SHP77 (cell line): ENCODE measurements at regions not wholly inside any gene's neighbourhood (a gene's known extent, or its start where the extent isn't known, plus 50 kb on each side); places are given as distances from the start of the nearest gene placed in this dataset.
"Not testable (repeated sequence)": the region's sequence is repeated elsewhere in the genome, so short reads cannot be mapped to it uniquely, and the experiment has no call there.

Experiments
- DNase-seq, 2 experiments: peaks; one replicate each; lab custom pipeline; 2025; lab: John Stamatoyannopoulos, UW

DNA sequence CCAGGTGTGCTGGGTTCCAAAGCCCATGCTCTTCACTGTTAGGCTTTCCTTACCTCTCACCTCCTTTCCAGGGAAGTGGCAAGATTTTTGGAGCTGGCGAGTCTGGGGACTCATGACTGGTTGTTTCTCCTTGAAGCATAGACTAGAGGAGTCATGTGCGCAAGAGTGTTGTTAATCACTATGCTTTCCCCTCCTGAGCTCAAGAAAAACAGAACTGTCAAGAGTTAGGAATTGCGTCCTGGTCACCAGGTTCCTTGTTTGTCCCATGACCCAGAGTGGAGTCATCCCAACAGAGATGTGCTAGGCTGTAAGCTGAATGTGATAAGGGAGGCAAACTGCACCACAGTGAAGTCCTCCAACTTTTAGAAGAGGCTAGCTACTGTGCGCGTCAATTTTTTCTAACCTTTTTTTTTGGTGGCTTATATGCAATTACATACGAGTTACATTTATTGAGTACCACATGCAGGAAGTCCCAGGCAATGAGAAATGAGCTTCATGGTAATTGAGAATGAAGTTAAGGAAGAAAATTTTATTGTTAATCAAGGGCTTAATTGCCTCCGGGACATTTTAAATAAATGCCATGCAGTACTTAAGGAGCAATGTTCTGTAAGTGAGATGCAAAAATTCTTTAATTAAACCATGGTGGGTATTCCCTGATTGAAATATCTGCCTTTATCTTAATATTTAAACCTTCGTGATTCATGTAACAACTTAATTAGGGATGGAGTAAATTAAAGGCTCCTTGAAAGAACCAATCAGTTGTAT lies 233.9 kb downstream of the ZIC5 start:
- no peak for DNase-seq

DNA sequence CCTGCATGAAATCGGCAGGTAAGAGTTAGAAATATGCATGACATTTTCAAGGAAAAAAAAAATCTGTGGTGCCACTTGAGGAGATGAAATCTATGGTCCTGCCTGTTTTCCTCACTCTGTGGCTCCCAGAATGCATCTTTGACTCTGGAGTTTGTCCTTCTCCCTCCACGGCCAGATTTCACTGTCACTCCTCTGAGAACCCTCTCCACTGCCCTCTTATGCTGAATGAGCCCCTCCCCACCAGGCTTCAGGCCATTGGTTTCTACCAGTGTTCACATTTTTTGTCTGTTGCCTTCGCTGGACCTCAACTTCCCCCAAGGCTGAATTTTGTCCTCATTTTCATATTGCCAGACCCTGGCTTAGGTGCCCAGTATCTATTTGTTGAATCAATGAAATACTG lies 235.0 kb downstream of the ZIC5 start:
- no peak for DNase-seq

GRCh38 chr13:99734013-99734693 lies 232.9 kb downstream of the TM9SF2 start:
- no peak for DNase-seq

DNA sequence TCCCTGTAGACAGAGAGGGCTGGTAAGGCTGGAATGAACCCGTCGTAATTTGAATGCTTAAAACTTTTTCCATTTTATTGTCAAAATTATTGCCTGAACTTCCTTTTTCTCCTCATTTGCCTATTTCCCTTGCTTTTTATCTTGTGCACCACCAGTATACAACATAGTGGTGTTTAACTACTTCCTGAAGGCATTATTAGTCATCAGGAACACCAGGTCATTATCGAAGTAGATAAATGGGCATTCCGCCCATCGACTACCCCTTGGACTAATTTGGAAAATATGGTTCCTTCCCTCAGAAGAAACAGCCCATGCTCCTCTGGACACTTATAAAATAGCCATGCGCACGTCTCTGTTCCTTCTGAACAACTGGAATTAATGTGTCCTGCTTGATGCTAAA lies 232.1 kb downstream of the TM9SF2 start:
- DNase-seq: no peak

DNA sequence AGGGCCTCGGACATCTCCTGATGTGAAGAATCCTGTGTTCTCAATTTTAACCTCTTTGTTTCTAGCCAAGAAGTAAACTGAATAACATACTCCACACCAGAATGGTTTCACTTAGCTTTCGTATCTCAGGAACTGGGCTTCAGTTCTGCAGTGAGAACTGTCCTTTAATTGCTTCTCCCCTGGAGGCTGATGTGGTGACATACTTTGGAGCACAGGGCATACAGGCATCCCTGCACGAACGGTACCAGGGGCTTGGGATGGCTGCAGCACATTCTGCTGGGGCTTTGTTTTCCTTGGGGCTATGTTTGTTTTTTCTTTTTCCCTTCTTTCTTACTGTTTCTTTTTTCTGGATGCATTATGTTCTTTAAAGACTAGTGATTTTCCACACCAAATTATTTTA lies 230.5 kb downstream of the TM9SF2 start:
- no peak for DNase-seq

- DNase-seq: no peak
Observed at GRCh38 chr13:99730403-99730802, 229.1 kb downstream of the TM9SF2 start.

GRCh38 chr13:99729745-99730144 lies 228.5 kb downstream of the TM9SF2 start:
- no peak for DNase-seq

DNA sequence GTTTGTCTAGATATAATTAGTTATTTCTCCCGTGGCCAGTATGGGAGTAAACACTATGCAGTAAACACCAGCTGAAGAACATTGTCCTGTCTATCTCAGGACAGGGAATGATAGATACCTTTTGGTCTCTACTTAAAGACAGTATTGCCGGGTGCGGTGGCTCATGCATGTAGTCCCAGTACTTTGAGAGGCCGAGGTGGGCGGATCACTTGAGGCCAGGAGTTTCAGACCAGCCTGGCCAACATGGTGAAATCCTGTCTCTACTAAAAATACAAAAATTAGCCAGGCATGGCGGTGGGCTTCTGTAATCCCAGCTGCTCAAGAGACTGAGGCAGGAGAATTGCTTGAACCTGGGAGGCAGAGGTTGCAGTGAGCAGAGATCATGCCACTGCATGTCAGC lies 226.4 kb downstream of the TM9SF2 start:
- DNase-seq: not testable (repeated sequence)

DNA sequence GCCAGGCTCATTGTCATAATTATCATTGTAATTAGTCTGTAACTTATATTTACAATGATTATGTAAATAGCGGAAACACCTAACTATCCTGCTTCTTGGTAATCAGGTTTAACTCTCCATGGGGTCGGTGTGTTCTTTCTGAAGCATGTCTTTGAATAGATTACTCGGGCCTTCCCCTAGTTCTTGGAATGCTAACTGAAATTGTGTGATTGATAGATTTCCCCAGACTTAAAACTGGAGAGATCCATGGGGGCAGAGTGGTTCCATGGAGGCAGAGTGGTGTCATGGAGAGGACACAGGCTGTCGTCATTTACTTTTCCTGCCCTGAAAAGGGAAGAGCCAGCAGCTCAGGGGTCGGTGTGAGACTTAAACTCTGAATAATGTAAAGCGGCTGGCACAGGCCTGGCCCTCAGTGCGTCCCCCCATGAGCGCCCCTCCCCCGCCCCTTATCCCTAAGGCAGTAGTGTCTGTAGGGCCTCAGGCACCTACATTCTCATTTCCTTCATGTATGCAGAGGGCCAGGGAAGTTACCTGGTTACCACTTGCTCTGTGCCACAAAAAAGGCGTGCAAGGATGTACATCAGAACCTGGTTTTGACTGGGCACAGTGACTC lies 225.1 kb downstream of the TM9SF2 start:
- no peak for DNase-seq

GRCh38 chr13:99725644-99726043 lies 224.4 kb downstream of the TM9SF2 start:
- no peak for DNase-seq

DNA sequence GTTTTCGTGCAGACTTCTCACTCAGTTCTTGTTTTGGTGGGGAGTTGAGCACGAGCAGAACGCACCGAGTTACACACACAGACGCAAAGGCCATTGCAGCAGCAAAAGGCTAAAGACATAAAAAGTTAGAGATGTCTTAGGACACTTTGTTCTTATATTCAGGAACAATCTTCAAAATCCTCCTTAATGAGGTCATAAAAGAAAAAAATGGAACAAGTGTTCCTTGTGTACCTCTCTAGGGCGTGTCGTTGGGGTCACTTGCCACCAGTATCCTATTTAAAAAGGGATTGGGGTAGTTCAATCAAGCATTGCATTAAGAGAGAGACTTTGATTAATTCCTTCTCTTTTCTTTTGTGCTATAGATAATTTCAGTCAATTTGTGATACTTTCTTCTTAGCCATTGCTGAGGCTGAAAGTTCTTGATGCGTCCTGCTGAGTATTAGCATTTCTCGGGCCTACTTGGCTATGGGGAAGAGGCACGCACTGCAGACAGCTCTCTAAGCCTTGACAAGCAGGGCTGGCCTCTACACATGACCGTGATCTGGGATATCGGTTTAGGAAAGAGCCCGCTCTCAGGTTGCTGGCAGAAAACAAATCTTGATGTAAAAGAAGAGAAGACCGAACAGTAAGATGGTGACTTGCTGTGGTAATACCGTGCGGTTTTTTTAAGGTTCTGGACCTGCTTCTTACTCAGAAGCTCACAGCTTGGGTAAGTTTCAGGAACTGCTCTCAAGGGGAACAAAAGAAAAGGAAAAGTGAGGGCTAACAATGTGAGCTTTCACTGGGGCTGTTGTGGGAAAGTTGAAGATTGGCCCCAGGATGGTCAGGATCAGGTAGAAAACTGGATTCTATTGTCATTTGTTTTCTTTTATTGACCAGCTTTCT lies 223.6 kb downstream of the TM9SF2 start:
- no peak for DNase-seq

- no peak for DNase-seq
Observed at GRCh38 chr13:99723878-99724277, 222.6 kb downstream of the TM9SF2 start.

DNA sequence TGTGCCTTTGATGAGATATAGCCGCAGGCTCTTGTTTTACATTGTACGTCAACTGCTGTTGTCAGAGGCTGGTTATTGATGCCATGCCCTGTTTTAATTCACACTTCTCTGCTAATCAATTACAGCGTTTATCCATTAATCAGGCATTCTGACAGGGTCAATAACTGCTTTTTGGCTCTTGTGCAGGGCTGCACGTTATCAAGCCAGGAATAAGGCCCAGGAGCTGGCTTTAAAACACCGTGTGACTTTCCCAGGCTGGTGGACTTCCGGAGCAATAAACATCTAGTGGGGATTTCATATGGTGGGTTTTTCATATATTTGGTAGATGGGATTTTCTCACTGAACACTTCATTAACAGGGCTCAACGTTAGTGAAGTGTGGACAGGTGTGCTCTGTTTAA lies 221.7 kb downstream of the TM9SF2 start:
- DNase-seq: no peak

GRCh38 chr13:99722338-99722818 lies 221.1 kb downstream of the TM9SF2 start:
- DNase-seq: no peak

DNA sequence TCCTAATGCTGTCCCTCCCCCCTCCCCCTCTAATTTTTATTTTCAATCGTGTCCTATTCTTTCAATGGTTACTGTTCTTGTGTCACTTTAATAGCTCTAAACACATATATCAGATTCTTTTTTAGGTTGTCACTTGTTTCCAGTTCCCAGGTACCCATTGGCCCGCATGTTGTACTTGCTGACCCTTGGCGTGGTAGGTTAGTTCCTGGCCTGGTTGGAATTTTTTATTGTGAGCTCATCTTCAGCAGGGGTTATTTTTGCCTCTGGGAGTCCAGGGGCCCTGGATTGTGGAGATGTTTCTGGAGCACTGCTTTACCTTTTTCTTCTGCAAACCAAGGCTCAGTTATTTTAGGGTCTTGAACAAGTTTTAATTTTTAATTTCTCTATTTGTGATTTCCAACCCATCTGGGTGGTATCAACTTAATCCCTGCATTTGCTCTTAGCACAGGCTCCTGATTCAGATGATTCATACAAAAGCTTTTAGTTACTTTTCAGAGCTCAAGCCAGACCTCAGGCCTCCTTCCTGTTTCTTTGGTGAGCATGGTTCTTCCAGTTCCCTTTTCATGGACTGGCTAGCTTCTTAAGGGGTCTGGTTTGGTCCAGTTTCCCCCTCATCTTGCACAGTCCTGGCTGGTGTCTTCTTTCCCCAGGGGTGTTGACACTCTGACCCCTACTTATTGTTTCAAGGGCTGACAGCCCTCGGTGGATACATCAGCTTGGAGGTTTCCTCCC lies 220.5 kb downstream of the TM9SF2 start:
- no peak for DNase-seq

DNA sequence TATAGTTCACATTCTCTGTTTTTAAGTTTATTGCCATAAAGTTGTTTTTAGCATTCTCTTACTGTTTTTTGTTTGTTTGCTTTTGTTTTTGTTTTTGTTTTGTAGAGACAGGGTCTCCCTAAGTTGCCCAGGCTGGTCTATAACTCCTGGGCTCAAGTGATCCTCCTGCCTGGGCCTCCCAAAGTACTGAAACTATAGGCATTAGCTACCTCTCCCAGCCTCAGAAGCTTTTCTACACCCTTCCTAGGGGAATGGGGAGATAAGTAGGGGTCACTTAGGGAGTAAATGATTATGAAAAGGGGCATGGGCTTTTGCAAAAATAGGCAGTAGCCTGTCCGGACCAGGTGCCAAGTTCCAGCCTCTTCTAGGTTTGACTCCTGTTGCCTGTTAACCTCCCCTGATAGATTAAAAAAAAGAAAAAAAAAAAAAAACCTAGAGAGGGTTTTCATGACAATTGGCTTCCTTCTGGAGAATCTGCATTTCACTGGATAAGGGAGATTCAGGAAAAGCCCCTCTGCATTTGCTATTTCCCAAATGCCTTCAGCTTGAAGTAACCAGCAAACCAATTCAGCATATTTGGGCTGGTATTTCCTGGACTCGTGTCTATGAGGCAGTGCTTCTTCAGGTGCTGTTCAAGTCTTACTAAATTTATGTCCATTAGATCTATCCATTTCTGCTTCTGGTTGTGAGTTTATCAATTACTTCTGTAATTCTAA lies 216.8 kb downstream of the TM9SF2 start:
- DNase-seq: no peak

GRCh38 chr13:99709134-99709533 lies 207.9 kb downstream of the TM9SF2 start:
- peak in 1 of 2 experiments; percentile 25 for DNase-seq

DNA sequence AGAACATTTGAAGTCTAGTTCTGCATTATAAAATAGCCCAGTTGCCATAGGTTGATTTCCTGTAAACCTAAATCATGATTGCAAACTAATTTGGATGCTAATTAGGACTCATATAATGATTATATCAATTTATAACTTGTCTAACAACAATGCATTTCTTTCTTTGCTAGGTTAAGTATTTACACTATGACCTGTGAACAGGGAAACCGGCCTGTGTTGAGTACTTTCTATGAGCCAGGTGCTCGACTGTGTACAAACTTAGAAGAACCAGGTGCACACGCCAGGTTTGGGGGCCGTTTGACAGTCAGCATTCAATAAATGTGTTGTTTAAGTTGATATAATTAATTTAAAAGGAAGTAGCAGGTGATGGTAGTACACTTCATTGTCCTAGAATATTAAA lies 203.1 kb downstream of the TM9SF2 start:
- DNase-seq: peak; percentile 23 to 31

- DNase-seq: no peak
Observed at GRCh38 chr13:99703908-99704307, 202.6 kb downstream of the TM9SF2 start.

DNA sequence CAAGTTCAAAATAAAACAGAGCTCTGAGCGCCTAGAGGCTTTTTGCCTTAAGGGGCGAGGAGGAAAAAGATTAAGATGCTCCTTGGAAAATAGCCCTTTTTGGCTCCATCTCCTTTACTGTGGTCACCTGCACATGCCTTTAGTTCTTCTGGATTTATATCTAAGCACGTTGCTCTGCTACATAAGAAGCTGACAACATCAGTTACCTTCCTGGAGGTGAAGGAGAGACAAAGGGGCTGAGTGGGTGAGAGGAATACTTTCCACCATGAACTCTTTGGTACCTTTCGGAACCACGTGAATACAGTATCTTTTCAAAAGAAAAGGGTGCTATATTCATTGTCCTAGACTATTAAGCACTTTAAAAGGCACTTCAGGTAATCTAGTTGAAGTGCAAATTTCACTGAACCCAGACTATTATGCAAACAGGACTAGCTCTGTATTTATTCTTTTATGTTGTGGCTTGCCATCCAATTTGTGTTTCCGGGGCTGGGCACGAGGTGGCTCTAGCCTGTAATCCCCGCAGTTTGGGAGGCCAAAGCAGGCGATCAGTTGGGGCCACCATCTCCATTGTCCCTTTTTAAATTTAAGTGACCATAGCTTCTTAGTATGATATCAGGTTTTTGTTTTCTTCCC lies 201.5 kb downstream of the TM9SF2 start:
- DNase-seq: no peak
